HG03565 (cell line): ENCODE measurements at regions not wholly inside any gene's neighbourhood (a gene's known extent, or its start where the extent isn't known, plus 50 kb on each side); places are given as distances from the start of the nearest gene placed in this dataset.
"Not testable (repeated sequence)": the region's sequence is repeated elsewhere in the genome, so short reads cannot be mapped to it uniquely, and the experiment has no call there.

Experiments used
- ATAC-seq: cut with Tn5 transposase; IDR thresholded peaks from one replicate; pipeline ENCODE4 v1.9.1; 2021; ENCODE audit warnings: mild to moderate bottlenecking, moderate library complexity; ENCODE audit not compliant: unreplicated experiment

- ATAC-seq: no peak
These were observed 1038.8 kb upstream of the AUTS2 start for GRCh38 chr7:68559518-68559917.

- ATAC-seq: no peak
These were observed 1035.9 kb upstream of the AUTS2 start for GRCh38 chr7:68562323-68562899.

DNA sequence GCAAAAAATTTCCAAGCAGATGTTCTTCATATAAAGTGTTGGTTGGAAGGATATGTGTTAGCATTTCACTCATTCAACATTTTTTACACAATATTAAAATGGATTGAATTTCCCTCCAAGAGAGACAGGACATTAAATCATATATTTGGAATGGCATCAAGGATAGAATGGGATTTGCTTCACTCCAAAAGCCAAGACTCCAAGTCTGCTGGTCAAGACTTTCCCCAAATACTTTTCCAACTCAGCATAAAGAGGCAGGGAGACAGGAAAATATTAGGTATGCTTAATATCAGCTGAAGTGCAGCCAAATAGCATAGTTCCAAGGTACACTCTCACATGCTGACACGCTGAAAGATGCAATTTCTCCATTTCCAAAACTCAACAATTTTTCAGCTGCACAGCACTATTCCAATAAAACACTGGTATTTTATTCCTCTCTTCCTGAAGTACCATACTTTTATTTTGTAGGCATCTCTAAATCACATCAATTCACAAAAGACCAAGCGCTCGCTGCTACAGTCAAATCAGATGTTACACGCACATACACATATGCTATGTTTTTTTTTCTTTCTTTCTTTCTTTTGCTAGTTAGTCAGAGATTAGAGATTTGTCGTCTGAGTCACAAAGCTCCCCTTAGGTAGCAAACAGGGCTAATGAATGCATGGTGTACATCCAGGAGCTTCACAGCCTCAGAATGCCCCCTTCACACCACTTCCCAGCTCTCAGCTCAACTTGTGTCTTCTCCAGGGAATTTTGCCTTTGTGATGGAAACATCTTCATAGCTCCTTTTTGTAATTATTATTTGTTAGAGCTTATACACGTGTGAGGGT, 1033.8 kb upstream of the AUTS2 start:
- no peak for ATAC-seq

GRCh38 chr7:68571286-68571685, 1027.0 kb upstream of the AUTS2 start:
- no peak for ATAC-seq

DNA sequence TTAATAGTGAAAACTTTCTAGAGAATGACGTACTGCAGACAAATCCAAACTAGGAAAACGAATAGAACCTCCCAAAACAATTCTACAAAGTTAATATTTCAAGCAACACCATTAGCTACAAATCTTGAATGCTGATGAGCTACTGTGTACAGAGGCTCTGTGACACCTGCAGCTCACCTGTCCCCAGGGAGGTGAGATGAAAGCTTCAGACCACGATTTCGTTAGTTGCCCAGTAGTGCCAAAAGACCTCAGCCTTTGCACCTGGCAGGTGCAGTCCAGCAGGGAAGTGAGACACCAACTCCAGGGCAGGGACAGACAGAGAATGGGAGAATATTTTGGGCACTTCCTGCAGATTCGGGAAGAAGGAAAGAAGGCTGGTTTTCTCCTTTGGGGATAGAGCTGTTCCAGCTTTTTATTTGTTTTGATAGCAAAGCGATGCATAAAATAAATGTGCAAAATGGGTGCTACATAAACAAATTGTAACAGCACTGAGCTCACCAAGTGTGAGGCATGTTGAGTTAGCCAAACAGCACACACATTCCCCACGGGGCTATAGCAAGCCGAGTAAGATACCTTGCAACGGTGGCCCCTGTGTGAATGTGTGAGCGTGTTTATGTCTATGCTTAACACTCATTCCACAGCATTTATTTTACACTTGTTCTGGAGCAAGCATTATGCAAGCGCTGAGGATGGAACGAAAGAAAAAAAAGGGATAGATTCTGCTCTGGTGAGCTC, 1024.8 kb upstream of the AUTS2 start:
- ATAC-seq: no peak

GRCh38 chr7:68576366-68576765, 1021.9 kb upstream of the AUTS2 start:
- no peak for ATAC-seq

DNA sequence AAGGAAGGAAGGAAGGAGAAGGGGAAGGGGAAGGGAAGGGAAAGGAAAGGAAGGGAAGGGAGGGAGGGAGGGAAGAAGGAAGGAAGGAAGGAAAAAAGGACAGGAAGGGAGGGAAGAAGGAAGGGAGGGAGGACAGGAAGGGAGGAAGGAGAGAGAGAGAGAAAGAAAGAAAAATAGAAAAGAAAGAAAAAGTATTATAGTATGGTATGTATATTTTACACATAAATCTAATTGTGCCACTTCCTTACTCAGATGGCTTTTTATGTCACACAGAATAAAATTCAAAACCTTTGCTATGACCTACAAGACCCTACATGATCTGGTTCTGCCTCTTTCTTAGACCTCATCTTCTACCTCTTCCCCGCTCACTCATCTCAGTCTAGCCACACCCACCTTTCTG, 1016.9 kb upstream of the AUTS2 start:
- no peak for ATAC-seq

GRCh38 chr7:68587599-68587998, 1010.7 kb upstream of the AUTS2 start:
- no peak for ATAC-seq

GRCh38 chr7:68601826-68602225, 996.4 kb upstream of the AUTS2 start:
- ATAC-seq: no peak

- ATAC-seq: no peak
These were observed 993.7 kb upstream of the AUTS2 start for GRCh38 chr7:68604541-68604940.

DNA sequence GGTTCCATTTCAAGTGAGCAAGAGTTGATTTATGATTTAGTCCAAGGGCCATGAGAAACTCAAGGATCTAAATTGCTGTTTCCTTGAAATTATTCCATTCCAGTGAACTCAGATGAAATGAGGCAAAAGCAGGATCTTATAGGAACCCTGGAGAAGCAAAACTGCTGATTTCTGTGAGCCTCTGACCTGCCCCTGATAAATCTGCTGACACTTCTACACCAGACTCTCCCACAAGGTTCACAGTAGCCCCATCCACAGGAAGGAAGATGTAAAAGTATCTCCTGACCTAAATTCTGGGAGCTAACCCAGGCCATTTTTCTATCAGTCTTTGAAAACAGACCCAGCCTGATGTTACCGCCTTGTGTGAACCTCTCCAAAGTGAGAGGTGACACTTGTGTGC, 987.6 kb upstream of the AUTS2 start:
- ATAC-seq: no peak

DNA sequence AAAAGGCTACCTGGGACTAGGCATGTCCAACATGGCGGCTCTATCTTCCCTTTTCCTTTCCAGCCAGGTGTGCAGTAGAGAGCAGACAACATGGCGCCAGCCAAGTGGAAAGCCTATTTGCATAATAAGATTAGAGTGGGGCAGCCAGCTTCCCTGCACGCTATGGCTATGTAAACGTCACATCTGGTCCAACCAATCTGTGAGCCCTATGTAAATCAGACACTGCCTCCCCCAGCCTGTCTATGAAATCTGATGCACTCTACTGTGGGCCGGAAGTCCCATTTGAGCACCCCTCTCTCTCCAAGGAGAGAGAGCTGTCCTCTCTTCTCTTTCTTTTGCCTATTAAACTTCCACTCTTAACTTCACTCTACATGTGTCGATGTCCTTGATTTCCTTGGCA, 984.9 kb upstream of the AUTS2 start:
- ATAC-seq: no peak

DNA sequence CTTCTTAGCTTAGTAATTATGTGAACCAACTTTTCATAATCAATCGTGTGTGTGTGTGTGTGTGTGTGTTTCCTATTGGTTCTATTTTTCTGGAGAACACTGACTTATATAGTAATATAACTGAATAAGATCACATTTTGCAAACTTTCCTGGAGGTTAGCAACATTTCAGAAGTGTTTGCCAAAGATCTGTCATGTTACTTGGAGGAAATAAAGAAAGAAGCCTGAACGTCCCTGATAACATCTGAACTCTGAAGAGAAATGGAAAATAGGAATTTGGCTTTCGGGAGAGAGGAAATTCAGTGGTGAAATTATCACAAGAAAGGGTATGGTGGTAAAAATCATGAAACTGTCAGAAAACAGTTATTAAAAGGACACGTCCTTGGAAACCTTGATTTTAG, 984.4 kb upstream of the AUTS2 start:
- no peak for ATAC-seq

DNA sequence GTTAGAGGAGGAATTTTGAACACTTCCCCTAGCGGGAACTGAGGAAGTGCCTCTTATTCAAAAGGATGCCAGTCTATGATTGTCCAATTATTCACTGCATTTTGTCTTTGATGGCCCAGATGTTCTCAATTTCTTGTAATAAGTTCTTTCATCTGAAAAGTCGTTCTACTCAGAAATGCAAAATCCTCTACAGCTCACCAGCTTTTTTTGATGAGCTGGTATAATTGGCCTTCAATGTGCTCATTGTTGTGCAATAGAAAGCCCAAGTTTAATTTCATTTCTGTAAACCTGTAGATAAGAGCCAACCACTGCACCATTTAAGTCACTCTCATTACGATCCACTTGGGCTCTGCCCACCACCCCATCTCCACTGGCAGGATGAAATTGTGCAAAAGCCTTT, 978.7 kb upstream of the AUTS2 start:
- no peak for ATAC-seq

DNA sequence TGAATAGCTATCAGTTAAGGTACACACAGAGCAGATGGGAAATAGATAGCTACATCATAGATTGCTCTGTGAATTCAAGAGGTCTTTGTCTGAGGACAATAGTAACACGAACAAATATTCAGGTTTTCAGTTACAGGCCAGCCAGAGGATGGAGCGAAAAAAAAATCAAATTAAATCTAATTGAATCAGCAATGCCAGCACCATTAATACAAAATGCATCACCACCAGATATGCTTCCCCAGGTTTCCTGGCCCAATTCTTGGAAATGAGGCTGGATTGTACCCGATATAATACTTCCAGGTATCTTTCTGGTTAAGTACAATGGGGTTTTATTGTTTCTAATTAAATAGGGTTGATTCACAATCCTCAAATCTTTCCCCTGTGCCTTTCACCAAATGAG, 975.8 kb upstream of the AUTS2 start:
- ATAC-seq: no peak

DNA sequence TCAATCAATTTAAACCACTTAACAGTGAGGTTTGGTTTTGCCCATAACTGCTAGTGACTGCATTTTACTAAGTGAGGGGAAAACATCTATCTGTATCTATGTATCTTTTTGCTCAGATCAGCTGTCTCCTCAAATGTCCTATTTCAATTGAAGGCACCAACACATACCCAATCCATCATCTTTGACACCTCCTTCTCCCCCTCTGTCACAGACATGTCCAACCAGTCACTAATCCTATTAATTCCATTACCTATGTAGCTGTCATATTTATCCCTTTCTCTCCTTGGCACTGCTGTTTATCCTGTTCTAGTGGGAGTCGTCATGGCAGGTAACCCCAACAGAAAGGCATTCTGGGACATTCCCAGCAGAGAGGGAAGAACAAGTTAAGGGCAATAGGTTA, 975.2 kb upstream of the AUTS2 start:
- ATAC-seq: no peak

- ATAC-seq: no peak
These were observed 970.9 kb upstream of the AUTS2 start for GRCh38 chr7:68627247-68627864.

GRCh38 chr7:68630914-68631313, 967.4 kb upstream of the AUTS2 start:
- not testable (repeated sequence) for ATAC-seq

- ATAC-seq: no peak
These were observed 958.2 kb upstream of the AUTS2 start for GRCh38 chr7:68640103-68640502.

DNA sequence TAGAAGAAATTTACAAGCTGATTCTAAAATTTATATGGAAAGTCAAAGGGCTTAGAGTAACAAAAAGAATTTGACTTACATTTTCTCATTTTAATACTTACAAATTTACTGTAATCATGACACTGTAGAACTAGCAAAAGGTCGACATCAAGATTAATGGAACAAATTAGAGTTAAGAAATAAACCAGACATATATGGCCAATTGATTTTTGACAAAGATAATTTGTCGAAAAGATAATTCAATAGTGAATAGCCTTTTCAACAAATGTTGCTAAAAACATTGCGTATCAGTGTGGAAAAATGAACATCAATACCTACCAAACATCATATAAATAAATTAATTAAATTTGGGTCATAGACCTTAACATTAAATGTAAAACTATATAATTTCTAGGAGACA, 955.5 kb upstream of the AUTS2 start:
- ATAC-seq: no peak

- ATAC-seq: no peak
These were observed 934.9 kb upstream of the AUTS2 start for GRCh38 chr7:68663392-68663791.

GRCh38 chr7:68671046-68671445, 927.2 kb upstream of the AUTS2 start:
- ATAC-seq: no peak
